Pancreas (tissue), 10 donors: ENCODE measurements at regions not wholly inside any gene's neighbourhood (a gene's known extent, or its start where the extent isn't known, plus 50 kb on each side); places are given as distances from the start of the nearest gene placed in this dataset.

Experiments used
- ATAC-seq, 4 donors: fragments of 200-7000 bp; cut with Tn5 transposase; one replicate each; pipeline versions ENCODE4 v1.8.0 to v1.9.1; 2020; ENCODE audit warnings: mild to moderate bottlenecking in 4 of 4, moderate library complexity in 4 of 4
- DNase-seq, 6 donors: peaks; one replicate each; pipeline ENCODE4 v3.0.0-alpha.2; 2020
- FAIRE-seq: peaks from 2 replicates; lab custom pipeline; 2012; peaks lifted over from hg19 to GRCh38; lab: Jason Lieb, UNC
- H3K27ac ChIP-seq, 4 donors: fragments of 200-600 bp; sonication (generic); 1 replicate in 3 of 4; 2 replicates in 1 of 4; pipeline versions ENCODE4 v1.5.0 to v1.8.0; 2020
- H3K27me3 ChIP-seq, 4 donors: fragments of 200-600 bp; one replicate each; pipeline ENCODE4 v1.8.0; 2021
- H3K36me3 ChIP-seq, 3 donors: fragments of 200-600 bp; sonication (generic) in 1 of 3; one replicate each; pipeline versions ENCODE4 v1.5.0 to v1.8.0; 2020 to 2021
- H3K4me1 ChIP-seq, 3 donors: fragments of 200-600 bp; one replicate each; pipeline ENCODE4 v1.8.0; 2021
- H3K4me3 ChIP-seq, 4 donors: fragments of 200-600 bp; sonication (generic) in 2 of 4; one replicate each; pipeline versions ENCODE4 v1.5.0 to v1.8.0; 2020 to 2021
- H3K9me3 ChIP-seq, 4 donors: fragments of 200-600 bp; one replicate each; pipeline ENCODE4 v1.8.0; 2021
- CTCF ChIP-seq, 4 donors: fragments of 200-600 bp; sonication (generic) in 3 of 4; IDR thresholded peaks; one replicate each; pipeline versions ENCODE4 v1.5.0 to v1.8.0; 2021; ENCODE audit warnings: antibody characterized with exemption in 4 of 4
- WGBS, 2 donors: extraction: QIAGEN DNeasy Blood & Tissue Kit; methylation state at CpG; one replicate each; pipeline ENCODE4 v1.1.7; 2013; 5-methylcytosine and 5-hydroxymethylcytosine counted together
- intact Hi-C, 3 donors: fragments of 100-400 bp; cut with DNase I; formaldehyde crosslinking; loops; one replicate each; pipeline versions ENCODE4 v1.11.1 to v1.14.2; 2022
- donor health status: healthy with polysubstance abuse.
- donor health status: DM: no; HTN: no; CAD: no; lungs with moderate emphysema.
- donor health status: DM: no; HTN: no; CAD: no.
- donor health status: control.
- donor health status: control.
- donor health status: Bipolar disorder and iron deficiency.
- donor health status: DM: yes; HTN: yes; CAD: no.
- donor health status: DM: no; HTN: no; CAD: no.
- donor health status: DM: no; HTN: no; CAD: no.
- donor health status: DM: yes; HTN: yes; CAD: no.

GRCh38 chr3:164478323-164478722 is 600.0 kb downstream of the SI start:
- 87 to 93% methylated on average over 5 of the region's 5 CpGs for WGBS, 2 donors
- DNase-seq (peak in 1 of 6 donors; percentile 21), FAIRE-seq (no peak), ATAC-seq (no peak)
- H3K27ac ChIP-seq, result no peak overlapping the region
- no peaks in the 10 kb centered on the region for H3K36me3 ChIP-seq
- no peaks in the 10 kb centered on the region for H3K9me3 ChIP-seq
- intact Hi-C loops, result no loop called here
- TF ChIP-seq CTCF (IDR thresholded peaks at IDR 0.05), result no peak
- H3K27me3 ChIP-seq, result no peaks in the 10 kb centered on the region
- no peak overlapping the region for H3K4me3 ChIP-seq
- H3K4me1 ChIP-seq, result no peaks in the 10 kb centered on the region

- no peak for TF ChIP-seq CTCF (IDR thresholded peaks at IDR 0.05)
- DNase-seq (peak in 1 of 6 donors; percentile 32), FAIRE-seq (no peak), ATAC-seq (no peak)
- H3K36me3 ChIP-seq, result no peaks in the 10 kb centered on the region
- no peaks in the 10 kb centered on the region for H3K27me3 ChIP-seq
- WGBS, 2 donors, result 95 to 100% methylated on average over 1 of the region's 1 CpG
- no peaks in the 10 kb centered on the region for H3K4me1 ChIP-seq
- H3K4me3 ChIP-seq, result no peak overlapping the region
- no peaks in the 10 kb centered on the region for H3K9me3 ChIP-seq
- no peak overlapping the region for H3K27ac ChIP-seq
- intact Hi-C loops, result no loop called here
Observed at GRCh38 chr3:164477403-164477802, 600.9 kb downstream of the SI start.

GRCh38 chr3:164476631-164477030 is 601.7 kb downstream of the SI start:
- FAIRE-seq, result no peak
- Histone ChIP-seq H3K4me3 (no peak overlapping the region), H3K9me3 (no peaks in the 10 kb centered on the region), H3K27ac (no peak overlapping the region), H3K4me1 (no peaks in the 10 kb centered on the region), H3K36me3 (no peaks in the 10 kb centered on the region), H3K27me3 (no peaks in the 10 kb centered on the region)
- WGBS, 2 donors, result 75 to 90% methylated on average over 3 of the region's 3 CpGs
- ATAC-seq, result peak in 1 of 4 donors; percentile 50
- TF ChIP-seq CTCF (IDR thresholded peaks at IDR 0.05), result no peak
- intact Hi-C loops, result no loop called here
- DNase-seq, result no peak

GRCh38 chr3:164470471-164470870 is 607.8 kb downstream of the SI start:
- TF ChIP-seq CTCF (IDR thresholded peaks at IDR 0.05), result no peak
- FAIRE-seq (no peak), ATAC-seq (no peak), DNase-seq (no peak)
- intact Hi-C loops, result no loop called here
- H3K27me3 ChIP-seq, result no peaks in the 10 kb centered on the region
- H3K27ac ChIP-seq, result no peak overlapping the region
- H3K36me3 ChIP-seq, result no peaks in the 10 kb centered on the region
- no peaks in the 10 kb centered on the region for H3K9me3 ChIP-seq
- 76 to 80% methylated on average over 3 of the region's 3 CpGs for WGBS, 2 donors
- no peak overlapping the region for H3K4me3 ChIP-seq
- H3K4me1 ChIP-seq, result no peaks in the 10 kb centered on the region

GRCh38 chr3:164468055-164468454 is 610.2 kb downstream of the SI start:
- Histone ChIP-seq H3K36me3 (no peaks in the 10 kb centered on the region), H3K4me1 (no peaks in the 10 kb centered on the region), H3K9me3 (no peaks in the 10 kb centered on the region), H3K4me3 (no peak overlapping the region), H3K27ac (no peak overlapping the region), H3K27me3 (no peaks in the 10 kb centered on the region)
- no peak for TF ChIP-seq CTCF (IDR thresholded peaks at IDR 0.05)
- FAIRE-seq (no peak), ATAC-seq (no peak), DNase-seq (no peak)
- intact Hi-C loops, result no loop called here
- 63 to 74% methylated on average over 6 of the region's 6 CpGs for WGBS, 2 donors
